ENCODE measurements at regions not wholly inside any gene's neighbourhood (a gene's known extent, or its start where the extent isn't known, plus 50 kb on each side); places are given as distances from the start of the nearest gene placed in this dataset.

GRCh38 chr2:196586511-196586991 is 53.0 kb upstream of the CCDC150 start:
- H2AFZ ChIP-seq = no peak overlapping the region
- no peaks in the 10 kb centered on the region for H3K36me3 Mint-ChIP-seq (ENCODE audit: low read depth)

More at GRCh38 chr2:196586511-196586991, 53.0 kb upstream of the CCDC150 start:
- TF ChIP-seq JUNB (IDR thresholded peaks at IDR 0.05; ENCODE audit: unreplicated experiment) (no peak), ZNF462 (CRISPR knock-in tag; IDR thresholded peaks at IDR 0.05) (no peak), REST (IDR thresholded peaks at IDR 0.05; ENCODE audit: unreplicated experiment) (no peak), ZNF114 (CRISPR knock-in tag; IDR thresholded peaks at IDR 0.05) (no peak), EZH2 (IDR thresholded peaks at IDR 0.05; ENCODE audit: low read depth, unreplicated experiment) (no peak), CREB1 (CRISPR knock-in tag; IDR thresholded peaks at IDR 0.05; ENCODE audit: low read depth) (no peak), CTCF (conservative IDR thresholded peaks at IDR 0.05; ENCODE audit: low read depth in 2 of 2) (no peak), ETS1 (IDR thresholded peaks at IDR 0.05) (no peak), STAT1 (IDR thresholded peaks at IDR 0.05; ENCODE audit: unreplicated experiment) (no peak), ZNF331 (CRISPR knock-in tag; IDR thresholded peaks at IDR 0.05; ENCODE audit: low read depth) (no peak), EZH2phosphoT487 (IDR thresholded peaks at IDR 0.05; ENCODE audit: unreplicated experiment) (no peak)
- H3K36me3 ChIP-seq (ENCODE audit: insufficient read depth) = no peaks in the 10 kb centered on the region
- Mint-ChIP-seq H3K9me3 (no peaks in the 10 kb centered on the region), H3K27me3 (ENCODE audit: insufficient read depth, low read depth, poor library complexity) (peaks cover 8% of the 10 kb centered on the region), H3K4me1 (peaks cover 4% of the 10 kb centered on the region; the same call in 2 of the 3 replicates), H3K27ac (no peak overlapping the region), H3K4me3 (no peak overlapping the region)
- no peaks in the 10 kb centered on the region for H3F3A ChIP-seq (replicated peaks; ENCODE audit: low read depth)
- H3K9me2 ChIP-seq (ENCODE audit: insufficient read depth) = peaks cover 5% of the 10 kb centered on the region; the same call in 1 of the 2 replicates
- no peak overlapping the region for H3K4me3 ChIP-seq
- no peak for ATAC-seq
- no peak for DNase-seq (ENCODE audit: low spot score)
- H3K4me2 ChIP-seq = no peak overlapping the region
- H3K27ac ChIP-seq (ENCODE audit: low read depth) = no peak overlapping the region
- no peaks in the 10 kb centered on the region for H4K20me1 ChIP-seq (replicated peaks; ENCODE audit: insufficient read depth)
- peaks cover 2% of the 10 kb centered on the region; the same call in 1 of the 2 replicates for H3K4me1 ChIP-seq (ENCODE audit: insufficient read depth)
- peaks cover 12% of the 10 kb centered on the region for H3K27me3 ChIP-seq (ENCODE audit: insufficient read depth)
- H3K79me2 ChIP-seq (replicated peaks; ENCODE audit: insufficient read depth) = no peaks in the 10 kb centered on the region

Data from GM23338 (cell line).